GM23338 (cell line): ENCODE measurements at regions not wholly inside any gene's neighbourhood (a gene's known extent, or its start where the extent isn't known, plus 50 kb on each side); places are given as distances from the start of the nearest gene placed in this dataset.

Experiments used
- CREB1 ChIP-seq: fragments of 250-450 bp; sonication (Bioruptor Pico); IDR thresholded peaks from 2 replicates; pipeline ENCODE4 v1.5.0; 2020; ENCODE audit warnings: low read depth, mild to moderate bottlenecking, moderate library complexity
- CTCF ChIP-seq, 2 experiments: fragments of 200-600 bp in 1 of 2; sonication (generic) in 1 of 2; conservative IDR thresholded peaks; 2 replicates each; pipeline versions ENCODE4 v1.5.1 to v1.6.1; 2016 to 2017; ENCODE audit warnings: antibody characterized with exemption in 2 of 2, low read depth in 2 of 2, mild to moderate bottlenecking in 2 of 2, moderate library complexity in 1 of 2
- ETS1 ChIP-seq: IDR thresholded peaks from 2 replicates; pipeline ENCODE4 v1.6.1; 2016; ENCODE audit warnings: antibody characterized with exemption
- EZH2 ChIP-seq: fragments of 200-600 bp; sonication (generic); IDR thresholded peaks from one replicate; pipeline ENCODE4 v1.8.0; 2017; ENCODE audit warnings: antibody characterized with exemption, mild to moderate bottlenecking, low read depth; ENCODE audit not compliant: unreplicated experiment
- EZH2phosphoT487 ChIP-seq: fragments of 200-600 bp; sonication (generic); IDR thresholded peaks from one replicate; pipeline ENCODE4 v1.8.1; 2018; ENCODE audit warnings: antibody characterized with exemption; ENCODE audit not compliant: unreplicated experiment
- JUNB ChIP-seq: IDR thresholded peaks from one replicate; pipeline ENCODE4 v1.6.1; 2016; ENCODE audit warnings: antibody characterized with exemption; ENCODE audit not compliant: unreplicated experiment
- POLR2AphosphoS5 ChIP-seq: IDR thresholded peaks from 2 replicates; pipeline ENCODE4 v1.6.1; 2016; ENCODE audit warnings: antibody characterized with exemption, low read depth
- REST ChIP-seq: IDR thresholded peaks from one replicate; pipeline ENCODE4 v1.6.1; 2018; ENCODE audit warnings: antibody characterized with exemption; ENCODE audit not compliant: unreplicated experiment
- STAT1 ChIP-seq: IDR thresholded peaks from one replicate; pipeline ENCODE4 v1.6.1; 2016; ENCODE audit warnings: antibody characterized with exemption; ENCODE audit not compliant: unreplicated experiment
- ZNF331 ChIP-seq: fragments of 250-450 bp; sonication (Bioruptor Pico); IDR thresholded peaks from 2 replicates; pipeline ENCODE4 v1.5.0; 2020; ENCODE audit warnings: low read depth, mild to moderate bottlenecking, moderate library complexity
- ZNF462 ChIP-seq: fragments of 250-450 bp; sonication (Bioruptor Pico); IDR thresholded peaks from 2 replicates; pipeline ENCODE4 v1.5.0; 2020; ENCODE audit warnings: mild to moderate bottlenecking, moderate library complexity

GRCh38 chr10:29917311-29917710, 142.1 kb downstream of the JCAD start:
- no peak for TF ChIP-seq CTCF (conservative IDR thresholded peaks at IDR 0.05; ENCODE audit: low read depth in 2 of 2)
- TF ChIP-seq EZH2 = no peak
- no peak for TF ChIP-seq REST
- no peak for TF ChIP-seq JUNB
- no peak for TF ChIP-seq EZH2phosphoT487
- no peak for TF ChIP-seq POLR2AphosphoS5
- TF ChIP-seq ETS1 = no peak
- TF ChIP-seq STAT1 = no peak
- no peak for TF ChIP-seq ZNF462 (CRISPR knock-in tag)
- TF ChIP-seq CREB1 (CRISPR knock-in tag) = no peak
- no peak for TF ChIP-seq ZNF331 (CRISPR knock-in tag)
